Endothelial cell of umbilical vein (primary cell): ENCODE measurements at regions not wholly inside any gene's neighbourhood (a gene's known extent, or its start where the extent isn't known, plus 50 kb on each side); places are given as distances from the start of the nearest gene placed in this dataset.

Experiments used
- EZH2 ChIP-seq: IDR thresholded peaks from 2 replicates; pipeline ENCODE4 v1.6.1; 2012; ENCODE audit warnings: borderline replicate concordance, low read depth, mild to moderate bottlenecking, moderate library complexity, low read length, inconsistent platforms; ENCODE audit not compliant: severe bottlenecking
- JUN ChIP-seq: IDR thresholded peaks from 2 replicates; pipeline ENCODE4 v1.6.1; 2011; ENCODE audit warnings: borderline replicate concordance, low read depth; ENCODE audit not compliant: insufficient read length, insufficient read depth
- MYC ChIP-seq: IDR thresholded peaks from one replicate; pipeline ENCODE4 v1.6.1; 2011; ENCODE audit warnings: mild to moderate bottlenecking, low read depth, low read length
- POLR2A ChIP-seq: IDR thresholded peaks from 2 replicates; pipeline ENCODE4 v1.6.1; 2012; ENCODE audit warnings: low read depth, mild to moderate bottlenecking, control low read depth, low read length
- POLR2AphosphoS5 ChIP-seq: IDR thresholded peaks from 2 replicates; pipeline ENCODE4 v1.6.1; 2012; ENCODE audit warnings: low read depth, mild to moderate bottlenecking, control low read depth, low read length, moderate library complexity; ENCODE audit not compliant: insufficient read depth
- TF ChIP-seq, protein P1 (sequence below), 2 donors: IDR thresholded peaks; 1 replicate in 1 of 2; 2 replicates in 1 of 2; pipeline ENCODE4 v1.5.1; 2011; ENCODE audit warnings: low read length in 2 of 2, mild to moderate bottlenecking in 2 of 2, moderate library complexity in 2 of 2, control low read depth in 1 of 2, inconsistent platforms in 1 of 2, low read depth in 1 of 2; ENCODE audit not compliant: insufficient read depth in 1 of 2; ENCODE audit errors: extremely low read depth in 1 of 2
- TF ChIP-seq, protein P2 (sequence below): IDR thresholded peaks from 2 replicates; pipeline ENCODE4 v1.6.1; 2011; ENCODE audit not compliant: insufficient read depth, insufficient read length

DNA sequence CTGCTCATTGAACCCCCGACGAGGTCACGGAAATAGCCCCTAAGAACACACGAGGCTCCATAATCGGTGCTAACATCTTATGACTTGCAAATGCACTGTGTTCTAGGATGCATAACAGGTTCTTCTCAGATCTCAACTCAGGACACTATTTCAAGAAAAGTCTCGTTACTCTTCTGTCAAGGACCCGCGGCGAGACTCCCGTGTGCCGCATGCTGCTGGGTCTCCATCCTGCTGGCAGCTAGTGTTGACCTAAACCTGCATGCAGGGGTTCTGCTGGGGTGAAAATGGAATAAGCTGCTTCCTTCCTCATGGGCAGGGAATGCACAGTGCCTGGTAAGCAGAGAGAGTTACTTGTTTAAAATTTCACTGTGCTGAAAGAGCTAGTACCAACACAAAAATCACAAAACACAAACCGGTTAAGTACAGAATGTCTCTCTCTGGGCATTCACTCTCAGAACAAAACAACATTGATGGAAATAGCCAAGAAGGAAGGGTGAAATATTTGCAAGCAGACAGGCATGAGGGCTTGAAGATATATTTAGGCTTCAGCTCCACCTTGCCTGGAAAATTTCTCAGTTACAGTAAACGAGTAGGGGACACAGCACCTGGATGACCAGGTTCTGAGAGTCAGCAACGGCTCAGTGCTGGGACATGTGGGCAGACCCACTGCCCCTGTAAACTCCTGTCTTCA, 416.5 kb downstream of the GADD45G start:
- TF ChIP-seq, protein P1, sequence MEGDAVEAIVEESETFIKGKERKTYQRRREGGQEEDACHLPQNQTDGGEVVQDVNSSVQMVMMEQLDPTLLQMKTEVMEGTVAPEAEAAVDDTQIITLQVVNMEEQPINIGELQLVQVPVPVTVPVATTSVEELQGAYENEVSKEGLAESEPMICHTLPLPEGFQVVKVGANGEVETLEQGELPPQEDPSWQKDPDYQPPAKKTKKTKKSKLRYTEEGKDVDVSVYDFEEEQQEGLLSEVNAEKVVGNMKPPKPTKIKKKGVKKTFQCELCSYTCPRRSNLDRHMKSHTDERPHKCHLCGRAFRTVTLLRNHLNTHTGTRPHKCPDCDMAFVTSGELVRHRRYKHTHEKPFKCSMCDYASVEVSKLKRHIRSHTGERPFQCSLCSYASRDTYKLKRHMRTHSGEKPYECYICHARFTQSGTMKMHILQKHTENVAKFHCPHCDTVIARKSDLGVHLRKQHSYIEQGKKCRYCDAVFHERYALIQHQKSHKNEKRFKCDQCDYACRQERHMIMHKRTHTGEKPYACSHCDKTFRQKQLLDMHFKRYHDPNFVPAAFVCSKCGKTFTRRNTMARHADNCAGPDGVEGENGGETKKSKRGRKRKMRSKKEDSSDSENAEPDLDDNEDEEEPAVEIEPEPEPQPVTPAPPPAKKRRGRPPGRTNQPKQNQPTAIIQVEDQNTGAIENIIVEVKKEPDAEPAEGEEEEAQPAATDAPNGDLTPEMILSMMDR (IDR thresholded peaks at IDR 0.05; ENCODE audit: extremely low read depth in 1 of 2, insufficient read depth in 1 of 2, low read depth in 1 of 2, low read length in 2 of 2): no peak
- no peak for TF ChIP-seq POLR2A
- TF ChIP-seq, protein P2, sequence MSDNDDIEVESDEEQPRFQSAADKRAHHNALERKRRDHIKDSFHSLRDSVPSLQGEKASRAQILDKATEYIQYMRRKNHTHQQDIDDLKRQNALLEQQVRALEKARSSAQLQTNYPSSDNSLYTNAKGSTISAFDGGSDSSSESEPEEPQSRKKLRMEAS: no peak
- TF ChIP-seq EZH2: no peak
- no peak for TF ChIP-seq POLR2AphosphoS5
- TF ChIP-seq JUN: no peak
- no peak for TF ChIP-seq MYC
